Dermis blood vessel endothelial cell (primary cell): ENCODE measurements at regions not wholly inside any gene's neighbourhood (a gene's known extent, or its start where the extent isn't known, plus 50 kb on each side); places are given as distances from the start of the nearest gene placed in this dataset.
A peak's percentile ranks its signal among the peaks of the same experiment; 100 is the strongest.
"Not testable (repeated sequence)": the region's sequence is repeated elsewhere in the genome, so short reads cannot be mapped to it uniquely, and the experiment has no call there.

Source experiments
- DNase-seq: peaks from one replicate; pipeline ENCODE4 v3.0.0; 2010

DNA sequence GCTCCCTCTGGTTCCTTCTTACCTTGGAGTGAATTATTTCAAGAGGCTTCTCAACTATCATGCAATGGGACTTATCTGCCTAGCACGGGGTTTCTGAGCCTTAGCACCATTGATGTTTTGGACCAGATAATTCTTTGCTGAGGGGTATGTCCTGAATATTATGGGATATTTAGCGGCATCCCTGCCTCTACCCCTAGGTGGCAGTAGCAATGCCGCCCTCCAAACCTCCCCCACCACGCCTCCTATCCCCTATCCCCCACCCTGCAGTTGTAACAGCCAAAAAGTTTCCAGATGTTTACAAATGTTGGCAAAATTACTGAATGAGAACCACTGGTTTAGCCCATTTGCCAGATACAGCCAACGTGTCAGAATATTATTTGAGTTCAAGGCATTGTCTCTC is 125.5 kb downstream of the POSTN start:
- DNase-seq: no peak

- DNase-seq: not testable (repeated sequence)
These were observed 126.3 kb downstream of the POSTN start for GRCh38 chr13:37472266-37472665.

DNA sequence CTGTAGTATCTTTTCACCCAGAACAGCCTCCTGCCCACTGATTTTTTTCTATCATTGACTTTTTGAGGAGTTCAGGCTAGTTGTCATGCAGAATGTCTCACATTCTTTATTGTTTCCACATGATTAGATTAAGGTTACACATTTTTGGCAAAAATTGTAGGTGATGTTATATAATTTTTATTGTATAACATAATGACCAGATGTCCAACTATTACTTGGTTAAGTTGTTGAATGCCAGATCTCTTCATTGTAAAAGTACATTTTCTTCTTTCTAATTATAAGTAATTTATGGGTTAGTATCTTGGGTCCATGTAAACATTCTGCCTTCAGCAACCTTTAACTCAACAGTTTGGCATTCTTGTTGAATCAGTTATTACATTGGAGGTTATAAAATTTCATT is 138.4 kb downstream of the POSTN start:
- DNase-seq: no peak

DNA sequence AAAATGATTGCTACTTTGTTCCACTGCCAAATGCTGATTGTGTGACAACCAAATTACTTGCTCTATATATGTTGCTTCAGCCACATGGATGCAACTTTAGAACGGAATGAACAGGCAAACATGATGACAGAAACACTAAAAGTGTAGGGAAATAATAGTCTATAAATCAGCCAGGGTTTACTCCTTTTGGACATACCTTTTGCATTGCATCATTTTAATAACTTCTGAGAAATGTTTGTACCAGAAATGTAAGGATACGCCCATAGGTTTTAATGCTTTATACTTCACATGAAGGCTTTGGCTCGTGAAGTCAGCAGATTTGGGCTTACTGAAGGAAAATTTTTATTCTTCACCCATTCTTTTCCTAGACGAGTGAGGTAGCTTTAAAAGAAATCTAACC is 141.0 kb downstream of the POSTN start:
- DNase-seq: no peak

DNA sequence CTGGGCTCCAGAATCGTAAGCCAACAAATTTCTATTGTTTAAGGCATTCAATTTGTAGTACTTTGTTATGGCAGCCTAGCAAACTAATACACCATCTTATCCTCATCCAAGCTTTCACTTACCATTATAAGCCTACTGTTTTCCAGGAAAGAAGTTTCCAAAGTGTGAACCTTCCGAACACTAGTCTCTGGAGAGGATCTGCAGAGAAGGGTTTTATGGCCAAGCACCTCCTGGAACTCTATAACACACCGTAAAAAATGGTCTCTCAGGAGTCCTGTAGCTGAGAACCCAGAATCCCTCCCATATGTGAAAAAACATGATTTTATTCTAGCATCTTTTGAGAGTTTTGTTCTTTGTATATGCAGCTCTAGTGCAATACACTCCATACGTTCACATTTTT is 142.1 kb downstream of the POSTN start:
- no peak for DNase-seq

DNA sequence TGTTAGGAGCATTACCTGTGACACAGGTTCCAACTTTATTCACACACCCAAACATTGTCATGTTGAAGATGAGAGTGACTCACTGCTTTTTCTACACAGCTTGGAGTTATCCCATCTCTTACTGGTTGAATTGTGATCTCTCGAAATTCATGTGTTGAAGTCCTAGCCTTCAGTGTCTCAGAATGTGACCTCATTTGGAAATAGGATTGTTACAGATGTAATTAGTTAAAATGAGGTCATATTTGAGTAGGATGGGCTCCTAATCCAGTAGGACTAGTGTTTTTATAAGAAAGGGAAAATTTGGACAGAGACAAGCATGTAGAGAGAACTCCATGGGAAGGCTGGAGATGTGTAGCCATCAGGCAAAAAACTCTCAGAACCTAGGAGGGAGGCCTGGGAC is 142.5 kb downstream of the POSTN start:
- DNase-seq: no peak

DNA sequence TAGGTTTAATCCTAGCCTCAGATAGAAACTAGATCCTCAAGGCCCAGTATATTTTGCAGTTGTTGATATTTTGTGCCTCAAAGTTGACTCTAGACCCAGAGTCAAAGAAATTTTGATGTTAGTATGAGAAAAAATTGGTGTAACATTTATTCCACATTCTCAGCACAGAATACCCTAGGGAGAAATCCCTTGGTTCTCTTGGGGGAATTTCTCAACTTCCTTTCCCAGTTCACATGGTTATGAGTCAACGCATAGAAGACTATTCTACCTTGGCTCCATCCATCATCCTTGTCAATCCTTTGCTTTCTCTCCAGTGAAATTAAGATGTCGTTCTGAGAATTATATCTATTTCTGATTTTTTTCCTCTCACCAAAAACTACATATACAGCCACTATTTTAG is 145.3 kb downstream of the POSTN start:
- no peak for DNase-seq

DNA sequence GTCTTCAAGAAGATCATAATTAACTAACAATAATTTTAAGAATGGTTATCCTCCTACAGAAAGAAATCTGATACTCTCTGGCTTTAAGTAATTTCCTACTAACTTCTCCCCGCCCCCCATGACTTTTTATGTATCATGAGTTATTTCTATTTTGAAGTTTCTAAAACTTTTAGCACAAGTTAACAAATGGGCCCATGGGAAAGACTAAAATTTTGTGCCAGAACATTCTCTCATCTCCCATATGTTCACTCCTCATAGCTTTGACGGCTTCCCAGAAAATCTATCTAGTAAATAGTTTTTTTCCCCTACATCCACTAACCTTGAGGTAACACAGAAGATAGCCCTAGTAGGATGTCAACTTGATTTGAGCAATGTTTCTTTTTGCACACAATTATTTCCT is 148.3 kb downstream of the POSTN start:
- no peak for DNase-seq

- DNase-seq: no peak
These were observed 150.4 kb downstream of the POSTN start for GRCh38 chr13:37448153-37448552.

GRCh38 chr13:37446503-37446902 is 152.1 kb downstream of the POSTN start:
- no peak for DNase-seq

- DNase-seq: no peak
These were observed 155.0 kb downstream of the POSTN start for GRCh38 chr13:37443538-37443937.

DNA sequence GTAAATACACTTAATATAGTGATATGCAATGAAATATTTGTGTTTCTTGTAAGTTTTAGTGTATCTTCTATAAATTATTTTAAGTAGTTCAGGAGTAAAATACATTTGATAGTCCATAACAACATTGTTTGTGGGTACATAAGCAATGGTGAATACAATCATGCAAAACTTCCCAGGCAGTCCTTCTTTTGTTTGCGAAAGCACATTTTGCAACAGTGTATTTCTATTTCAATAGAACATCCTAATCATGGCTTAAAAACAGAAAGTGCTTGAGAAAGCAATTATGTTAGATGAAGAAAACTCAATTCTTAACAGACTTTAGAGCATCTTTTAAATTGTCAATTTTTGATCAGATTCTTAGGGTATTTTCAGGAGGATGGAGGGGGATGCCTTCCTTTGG is 155.6 kb downstream of the POSTN start:
- no peak for DNase-seq

- no peak for DNase-seq
These were observed 162.7 kb downstream of the POSTN start for GRCh38 chr13:37435881-37436280.

DNA sequence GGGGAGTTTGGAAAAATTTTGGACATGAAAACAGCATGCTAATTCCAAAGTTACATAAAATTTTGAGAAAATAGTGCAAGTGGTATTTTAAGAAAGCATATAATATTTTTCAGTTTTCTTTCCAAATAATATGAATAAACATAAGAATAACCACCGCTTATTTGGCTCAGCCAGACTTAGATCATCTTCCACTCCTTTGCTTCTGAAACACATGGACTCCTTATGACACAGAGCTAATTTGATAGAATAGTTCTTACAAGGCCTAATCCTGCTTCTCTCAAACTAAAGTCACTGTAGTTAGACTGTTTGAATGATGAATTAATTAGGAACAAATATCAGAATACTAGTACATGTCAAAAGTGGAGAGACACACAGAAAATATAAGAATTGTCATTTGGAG is 165.5 kb downstream of the POSTN start:
- no peak for DNase-seq

GRCh38 chr13:37429976-37430375 is 168.6 kb downstream of the POSTN start:
- no peak for DNase-seq

DNA sequence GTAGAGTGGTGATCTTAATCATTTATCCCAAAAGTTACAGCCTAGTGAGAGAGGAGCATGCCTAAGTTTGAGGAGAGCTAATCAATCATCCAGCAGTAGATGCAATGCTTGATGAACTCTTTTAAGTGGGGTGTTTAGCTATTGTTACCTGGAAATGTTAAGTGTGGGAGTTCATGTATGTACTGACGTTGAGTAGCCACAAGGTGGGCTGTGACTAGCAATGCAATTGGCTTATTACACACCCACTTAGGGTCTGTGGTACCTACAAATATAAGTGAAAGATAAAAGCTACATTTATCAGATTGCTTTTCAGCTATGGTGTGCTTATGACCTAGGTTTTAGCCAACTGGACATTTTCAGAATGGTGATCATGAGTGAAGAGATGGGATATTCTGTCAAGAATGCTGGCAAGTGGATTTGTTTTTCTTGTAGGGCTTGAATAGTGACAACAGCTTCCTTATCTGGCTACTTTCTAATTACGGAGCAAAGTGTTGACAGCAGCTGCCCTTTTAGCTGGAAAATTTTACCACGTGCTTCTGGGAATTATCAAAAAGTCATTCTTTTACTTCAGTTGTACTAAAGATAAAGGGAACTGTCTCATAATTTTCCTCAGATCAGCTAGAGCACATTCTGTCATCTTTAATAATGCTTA is 170.6 kb downstream of the POSTN start:
- peak; percentile 13 for DNase-seq

GRCh38 chr13:37418490-37418889 is 180.1 kb downstream of the POSTN start:
- DNase-seq: no peak

DNA sequence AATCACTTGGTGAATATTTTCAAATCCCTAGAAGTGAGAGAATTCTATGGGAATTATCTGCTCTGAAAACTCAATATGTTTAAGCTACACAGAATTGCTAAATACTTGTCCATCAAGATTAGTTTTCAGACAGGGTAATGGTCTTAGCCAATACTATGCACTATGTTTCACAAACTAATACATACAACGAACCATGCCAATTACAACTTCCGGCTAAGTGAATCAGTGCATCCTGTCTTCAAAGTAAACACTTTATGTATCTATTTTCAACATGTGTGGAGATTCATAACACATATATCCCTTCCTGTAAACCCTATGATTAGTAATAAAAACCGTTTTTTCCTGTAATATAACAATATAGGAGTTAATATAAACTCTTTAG is 181.5 kb downstream of the POSTN start:
- DNase-seq: peak; percentile 36

- DNase-seq: no peak
These were observed 182.1 kb downstream of the POSTN start for GRCh38 chr13:37416291-37417059.

DNA sequence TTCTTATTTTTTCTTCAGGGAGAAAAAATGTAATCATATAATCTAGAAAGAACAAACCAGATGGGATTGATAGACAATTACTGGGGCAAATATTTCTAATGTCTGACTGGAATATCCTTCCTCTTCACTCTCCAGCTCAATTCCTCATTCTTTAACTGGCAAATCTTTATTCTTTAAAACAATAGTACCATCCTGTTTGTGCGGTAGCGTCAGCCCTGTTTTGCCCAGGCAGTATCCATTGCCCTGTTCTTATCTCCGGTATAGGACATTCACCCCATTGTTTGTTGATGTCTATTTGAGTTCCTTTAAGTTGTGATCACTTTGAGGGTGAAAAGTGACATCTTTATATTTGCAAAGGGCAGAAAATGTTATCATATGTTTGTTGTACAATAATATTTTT is 185.4 kb downstream of the POSTN start:
- peak; percentile 65 for DNase-seq

DNA sequence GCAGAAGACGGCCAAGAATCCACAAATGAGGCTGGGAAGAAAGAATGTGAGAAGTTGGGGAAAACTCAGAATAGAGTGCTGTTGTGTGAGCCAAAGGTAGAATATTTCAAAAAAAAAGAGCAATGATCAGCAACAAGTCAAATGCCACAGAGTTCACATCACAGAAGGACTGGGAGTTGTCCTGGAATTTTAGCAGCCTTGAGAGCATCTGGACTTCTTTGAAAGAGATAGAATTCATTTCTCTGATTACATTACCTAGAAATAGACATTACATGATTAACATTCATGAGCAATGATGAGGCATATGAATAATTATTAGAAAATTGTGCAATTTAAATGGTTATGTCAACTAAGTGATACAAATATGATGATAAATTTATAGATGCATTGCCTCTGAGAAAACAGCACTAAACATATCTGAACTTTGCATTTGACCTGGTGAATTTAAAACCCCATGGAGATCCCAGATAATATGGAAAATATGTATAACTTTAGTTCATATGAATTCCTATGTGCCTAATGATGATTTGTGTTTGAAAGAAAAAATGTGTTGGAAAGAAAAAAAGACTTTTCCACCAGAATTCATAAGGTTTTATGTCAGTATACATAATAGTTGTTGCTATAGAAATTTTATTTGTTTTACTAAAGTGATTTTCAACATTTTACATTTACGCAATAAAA is 186.2 kb downstream of the POSTN start:
- DNase-seq: no peak

DNA sequence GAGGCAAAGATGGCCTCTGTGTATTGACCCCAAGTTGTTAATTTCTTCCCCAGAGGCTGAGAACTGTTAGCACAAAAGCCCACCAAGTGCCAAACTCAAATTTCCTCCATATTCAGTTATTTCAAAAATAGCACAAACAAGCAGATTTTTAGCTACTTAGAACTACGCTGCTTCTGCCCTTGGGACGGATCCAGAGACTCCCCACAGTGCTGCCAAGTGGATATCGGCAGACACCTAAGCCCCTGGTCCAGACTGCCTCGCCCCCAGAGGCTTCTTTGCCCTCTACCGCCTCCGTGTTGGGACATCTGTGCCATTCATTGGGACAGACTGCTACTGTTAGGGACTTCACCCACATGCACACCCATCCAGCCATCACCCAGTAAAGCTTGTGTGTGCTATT is 188.3 kb downstream of the POSTN start:
- no peak for DNase-seq

- no peak for DNase-seq
These were observed 188.8 kb downstream of the POSTN start for GRCh38 chr13:37409756-37410155.

DNA sequence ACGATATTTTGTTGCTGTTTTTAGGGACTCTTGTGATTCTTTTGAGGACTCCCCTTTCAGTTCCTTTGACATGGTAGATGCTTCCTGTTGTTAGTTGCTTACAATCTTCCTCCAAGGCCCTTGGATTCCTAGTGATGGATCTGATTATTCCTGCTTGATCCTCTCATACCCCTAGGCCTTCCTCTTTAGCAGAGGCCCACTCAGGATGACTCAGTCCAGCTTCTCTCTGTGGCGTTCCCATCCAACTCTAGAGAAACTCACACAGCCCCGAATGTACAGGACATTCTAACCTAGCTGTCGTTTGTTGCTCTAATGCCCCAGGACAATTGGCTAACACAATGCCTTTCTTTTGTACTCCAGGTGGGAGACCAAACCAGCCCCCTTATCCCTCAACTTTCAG is 191.4 kb downstream of the POSTN start:
- DNase-seq: no peak
